ENCODE measurements at regions not wholly inside any gene's neighbourhood (a gene's known extent, or its start where the extent isn't known, plus 50 kb on each side); places are given as distances from the start of the nearest gene placed in this dataset.

GRCh38 chr7:80287400-80288174, 153.0 kb downstream of the GNAI1 start:
- H3K9ac ChIP-seq (replicated peaks; ENCODE audit: extremely low read depth, insufficient read depth, low read length): no peak overlapping the region
- H3K4me3 ChIP-seq (replicated peaks in 1 of 3; ENCODE audit: insufficient read depth in 1 of 3, low read depth in 1 of 3, low read length in 3 of 3): no peak overlapping the region
- CTCF ChIA-PET: interaction anchor here (0.7 to 1.5 kb wide), 3 partner anchors 105 to 228 kb away, joined by 3 to 6 read pairs (median 4); no protein-coding TSS in a partner anchor
- TF ChIP-seq POLR2A (IDR thresholded peaks at IDR 0.05; ENCODE audit: low read depth, low read length): no peak
- TF ChIP-seq EZH2 (IDR thresholded peaks at IDR 0.05; ENCODE audit: borderline replicate concordance, low read depth, low read length, severe bottlenecking): no peak
- TF ChIP-seq GATA2 (IDR thresholded peaks at IDR 0.05; ENCODE audit: insufficient read depth, insufficient read length, low read depth, low read length): no peak
- no peak for TF ChIP-seq POLR2AphosphoS5 (IDR thresholded peaks at IDR 0.05; ENCODE audit: insufficient read depth, low read depth, low read length)
- no peak for TF ChIP-seq MYC (IDR thresholded peaks at IDR 0.05; ENCODE audit: low read depth, low read length)
- TF ChIP-seq FOS (IDR thresholded peaks at IDR 0.05; ENCODE audit: borderline replicate concordance, insufficient read depth, low read length): no peak
- no peak overlapping the region for H3K4me2 ChIP-seq (ENCODE audit: insufficient read depth, low read length)
- intact Hi-C loops (cut with micrococcal nuclease): loop anchor here (1.0 kb wide), 1 partner anchor 227 kb away; no protein-coding TSS in a partner anchor
- H3K27me3 ChIP-seq (ENCODE audit: control insufficient read depth in 2 of 2, insufficient read depth in 2 of 2, low read length in 2 of 2): no peaks in the 10 kb centered on the region
- dilution Hi-C loops (cut with MboI; ENCODE audit: extremely low pct_ligation_motif_present, low sequenced_read_pairs): no loop called here
- no peaks in the 10 kb centered on the region for H3K4me1 ChIP-seq (ENCODE audit: control insufficient read depth, extremely low read depth, insufficient read depth, low read length)
- H2AFZ ChIP-seq (ENCODE audit: low read depth, low read length): no peak overlapping the region
- no peak for FAIRE-seq
- BruUV-seq (replicated peaks): no TSS peak
- no peaks in the 10 kb centered on the region for H3K36me3 ChIP-seq (ENCODE audit: control insufficient read depth in 2 of 2, extremely low read depth in 1 of 2, insufficient read depth in 2 of 2, low read length in 2 of 2)
- H3K27ac ChIP-seq (ENCODE audit: insufficient read depth, low read depth, low read length): no peak overlapping the region
- POLR2A ChIA-PET: no interaction called here
- no peaks in the 10 kb centered on the region for H3K9me3 ChIP-seq (replicated peaks; ENCODE audit: control insufficient read depth, insufficient read depth, low read length)
- H4K20me1 ChIP-seq (replicated peaks; ENCODE audit: control insufficient read depth, extremely low read depth, insufficient read depth, low read length): no peaks in the 10 kb centered on the region
- H3K79me2 ChIP-seq (ENCODE audit: control insufficient read depth, insufficient read depth, low read length): no peaks in the 10 kb centered on the region
- H3K9me1 ChIP-seq (replicated peaks; ENCODE audit: control insufficient read depth, extremely low read depth, insufficient read depth, low read length): no peaks in the 10 kb centered on the region
- no peak for DNase-seq (ENCODE audit: low read depth, low spot score)

GRCh38 chr7:80286611-80287010, 152.0 kb downstream of the GNAI1 start:
- no peak for FAIRE-seq
- ChIA-PET POLR2A (no interaction called here), CTCF (interaction anchor here (1.0 kb wide), 1 partner anchor 106 kb away, joined by 3 read pairs; no protein-coding TSS in a partner anchor)
- DNase-seq (ENCODE audit: low read depth, low spot score): no peak
- Histone ChIP-seq H3K4me3 (replicated peaks in 1 of 3; ENCODE audit: insufficient read depth in 1 of 3, low read depth in 1 of 3, low read length in 3 of 3) (no peak overlapping the region), H3K27me3 (ENCODE audit: control insufficient read depth in 2 of 2, insufficient read depth in 2 of 2, low read length in 2 of 2) (no peaks in the 10 kb centered on the region), H3K79me2 (ENCODE audit: control insufficient read depth, insufficient read depth, low read length) (no peaks in the 10 kb centered on the region), H3K4me2 (ENCODE audit: insufficient read depth, low read length) (no peak overlapping the region), H3K36me3 (ENCODE audit: control insufficient read depth in 2 of 2, extremely low read depth in 1 of 2, insufficient read depth in 2 of 2, low read length in 2 of 2) (no peaks in the 10 kb centered on the region), H4K20me1 (replicated peaks; ENCODE audit: control insufficient read depth, extremely low read depth, insufficient read depth, low read length) (no peaks in the 10 kb centered on the region), H3K27ac (ENCODE audit: insufficient read depth, low read depth, low read length) (no peak overlapping the region), H3K9me3 (replicated peaks; ENCODE audit: control insufficient read depth, insufficient read depth, low read length) (no peaks in the 10 kb centered on the region), H3K9ac (replicated peaks; ENCODE audit: extremely low read depth, insufficient read depth, low read length) (no peak overlapping the region), H3K9me1 (replicated peaks; ENCODE audit: control insufficient read depth, extremely low read depth, insufficient read depth, low read length) (no peaks in the 10 kb centered on the region), H2AFZ (ENCODE audit: low read depth, low read length) (no peak overlapping the region), H3K4me1 (ENCODE audit: control insufficient read depth, extremely low read depth, insufficient read depth, low read length) (no peaks in the 10 kb centered on the region)
- no TSS peak for BruUV-seq (replicated peaks)
- TF ChIP-seq GATA2 (IDR thresholded peaks at IDR 0.05; ENCODE audit: insufficient read depth, insufficient read length, low read depth, low read length) (no peak), JUN (IDR thresholded peaks at IDR 0.05; ENCODE audit: borderline replicate concordance, insufficient read depth, insufficient read length, low read depth) (no peak), EZH2 (IDR thresholded peaks at IDR 0.05; ENCODE audit: borderline replicate concordance, low read depth, low read length, severe bottlenecking) (no peak), POLR2AphosphoS5 (IDR thresholded peaks at IDR 0.05; ENCODE audit: insufficient read depth, low read depth, low read length) (no peak), MYC (IDR thresholded peaks at IDR 0.05; ENCODE audit: low read depth, low read length) (no peak), FOS (IDR thresholded peaks at IDR 0.05; ENCODE audit: borderline replicate concordance, insufficient read depth, low read length) (no peak), POLR2A (IDR thresholded peaks at IDR 0.05; ENCODE audit: low read depth, low read length) (no peak), CTCF (IDR thresholded peaks at IDR 0.05; ENCODE audit: extremely low read depth in 1 of 2, insufficient read depth in 1 of 2, low read depth in 1 of 2, low read length in 2 of 2) (no peak), MAX (IDR thresholded peaks at IDR 0.05; ENCODE audit: insufficient read depth, insufficient read length) (no peak)
- dilution Hi-C loops (cut with MboI; ENCODE audit: extremely low pct_ligation_motif_present, low sequenced_read_pairs): no loop called here
- intact Hi-C loops (cut with micrococcal nuclease): no loop called here

Measured in endothelial cell of umbilical vein (primary cell).